ENCODE measurements at regions not wholly inside any gene's neighbourhood (a gene's known extent, or its start where the extent isn't known, plus 50 kb on each side); places are given as distances from the start of the nearest gene placed in this dataset.

DNA sequence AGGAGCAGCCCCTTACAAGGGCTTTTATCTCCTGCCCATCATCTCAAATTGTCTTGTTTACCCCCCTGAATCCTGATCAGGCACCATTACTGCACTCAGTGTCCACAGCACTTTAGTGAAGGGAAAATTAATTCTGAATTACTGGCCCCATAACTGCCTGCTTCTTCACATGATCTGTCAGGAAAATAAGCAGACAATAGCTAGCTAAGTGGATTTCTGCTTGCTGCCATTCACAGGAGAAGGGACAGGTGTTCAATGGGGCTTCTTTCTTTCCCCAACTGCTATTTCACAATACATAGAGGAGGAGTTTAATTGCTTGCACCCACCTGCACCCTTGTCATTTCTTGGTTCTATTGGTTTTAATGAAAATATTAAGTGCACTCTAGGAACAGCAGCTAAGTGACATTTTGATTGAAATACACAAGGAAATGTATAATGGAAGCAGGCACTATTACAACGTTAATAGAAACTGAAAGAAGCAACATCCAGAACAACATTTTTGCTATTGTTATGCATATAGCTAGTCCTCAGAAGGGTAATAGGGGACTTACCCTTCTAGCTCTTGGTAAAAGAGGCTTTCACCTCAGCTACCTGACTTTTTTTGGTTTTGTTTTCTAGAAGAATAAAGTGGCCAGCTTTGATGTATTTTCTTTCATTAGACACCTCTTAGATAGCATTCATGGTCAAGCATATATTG lies 599.3 kb upstream of the TLE4 start:
- TF ChIP-seq EZH2 (IDR thresholded peaks at IDR 0.05; ENCODE audit: insufficient read depth, poor library complexity, severe bottlenecking) (no peak), EZH2phosphoT487 (IDR thresholded peaks at IDR 0.05; ENCODE audit: insufficient read depth, low read depth) (no peak)

Data from GM23248 (cell line).